HUES48 (cell line): ENCODE measurements at regions not wholly inside any gene's neighbourhood (a gene's known extent, or its start where the extent isn't known, plus 50 kb on each side); places are given as distances from the start of the nearest gene placed in this dataset.
"Not testable (repeated sequence)": the region's sequence is repeated elsewhere in the genome, so short reads cannot be mapped to it uniquely, and the experiment has no call there.

ENCODE experiments used
- H3K27ac ChIP-seq: one replicate; pipeline ENCODE4 v1.7.0; 2013; ENCODE audit warnings: low read depth, low read length, inconsistent platforms
- H3K27me3 ChIP-seq: 2 replicates; pipeline ENCODE4 v1.6.1; 2013; ENCODE audit warnings: mild to moderate bottlenecking, low read length; ENCODE audit not compliant: control insufficient read depth, insufficient read depth
- H3K36me3 ChIP-seq: 2 replicates; pipeline ENCODE4 v1.6.1; 2013; ENCODE audit warnings: low read length; ENCODE audit not compliant: control insufficient read depth, insufficient read depth
- H3K4me1 ChIP-seq: 2 replicates; pipeline ENCODE4 v1.6.1; 2013; ENCODE audit warnings: mild to moderate bottlenecking, low read length; ENCODE audit not compliant: control insufficient read depth, insufficient read depth
- H3K4me3 ChIP-seq: 2 replicates; pipeline ENCODE4 v1.5.1; 2013; ENCODE audit warnings: mild to moderate bottlenecking, low read depth, low read length
- H3K9ac ChIP-seq: 2 replicates; pipeline ENCODE4 v1.6.1; 2013; ENCODE audit warnings: mild to moderate bottlenecking, low read depth, low read length, moderate library complexity
- H3K9me3 ChIP-seq: 2 replicates; pipeline ENCODE4 v1.6.1; 2013; ENCODE audit warnings: low read length; ENCODE audit not compliant: control insufficient read depth, insufficient read depth

GRCh38 chr11:54797906-54798305 is 91.3 kb downstream of the OR4A5 start:
- peaks cover 80% of the 10 kb centered on the region for H3K9me3 ChIP-seq
- not testable (repeated sequence) for H3K27ac ChIP-seq, H3K9ac ChIP-seq, H3K4me1 ChIP-seq, H3K27me3 ChIP-seq, H3K36me3 ChIP-seq, H3K4me3 ChIP-seq

DNA sequence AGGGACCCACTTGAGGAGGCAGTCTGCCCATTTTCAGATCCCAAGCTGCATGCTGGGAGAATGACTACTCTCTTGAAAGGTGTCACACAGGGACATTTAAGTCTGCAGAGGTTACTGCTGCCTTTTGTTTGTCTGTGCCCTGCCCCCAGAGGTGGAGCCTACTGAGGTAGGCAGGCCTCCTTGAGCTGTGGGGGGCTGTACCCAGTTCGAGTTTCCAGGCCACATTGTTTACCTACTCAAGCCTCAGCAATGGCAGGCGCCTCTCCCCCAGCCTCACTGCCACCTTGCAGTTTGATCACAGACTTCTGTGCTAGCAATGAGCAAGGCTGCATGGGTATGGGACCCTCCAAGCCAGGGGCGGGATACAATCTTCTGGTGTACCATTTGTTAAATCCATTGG is 126.0 kb downstream of the OR4A5 start:
- Histone ChIP-seq H3K9me3 (peaks cover 80% of the 10 kb centered on the region), H3K36me3 (no peaks in the 10 kb centered on the region), H3K9ac (no peak overlapping the region), H3K27me3 (no peaks in the 10 kb centered on the region), H3K27ac (no peak overlapping the region), H3K4me1 (no peaks in the 10 kb centered on the region), H3K4me3 (no peak overlapping the region)

DNA sequence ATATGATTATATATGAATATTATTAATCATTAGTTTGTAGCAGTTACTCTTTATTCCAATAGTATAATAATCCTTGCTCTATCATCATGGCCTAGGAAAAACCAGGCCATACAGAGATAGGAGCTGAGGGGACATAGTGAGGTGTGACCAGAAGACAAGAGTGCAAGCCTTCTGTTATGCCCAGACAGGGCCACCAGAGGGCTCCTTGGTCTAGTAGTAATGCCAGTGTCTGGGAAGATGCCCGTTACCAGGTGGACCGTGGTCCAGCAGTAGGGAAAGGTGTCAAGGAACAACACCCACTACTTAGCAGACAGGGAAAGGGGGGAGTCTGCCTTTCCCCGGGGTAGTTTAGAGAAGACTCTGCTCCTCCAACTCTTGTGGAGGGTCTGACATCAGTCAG is 148.4 kb downstream of the OR4A5 start:
- not testable (repeated sequence) for H3K4me1 ChIP-seq, H3K27ac ChIP-seq, H3K27me3 ChIP-seq, H3K36me3 ChIP-seq, H3K9ac ChIP-seq, H3K4me3 ChIP-seq
- H3K9me3 ChIP-seq: peaks cover 81% of the 10 kb centered on the region
